ENCODE measurements at regions not wholly inside any gene's neighbourhood (a gene's known extent, or its start where the extent isn't known, plus 50 kb on each side); places are given as distances from the start of the nearest gene placed in this dataset.

DNA sequence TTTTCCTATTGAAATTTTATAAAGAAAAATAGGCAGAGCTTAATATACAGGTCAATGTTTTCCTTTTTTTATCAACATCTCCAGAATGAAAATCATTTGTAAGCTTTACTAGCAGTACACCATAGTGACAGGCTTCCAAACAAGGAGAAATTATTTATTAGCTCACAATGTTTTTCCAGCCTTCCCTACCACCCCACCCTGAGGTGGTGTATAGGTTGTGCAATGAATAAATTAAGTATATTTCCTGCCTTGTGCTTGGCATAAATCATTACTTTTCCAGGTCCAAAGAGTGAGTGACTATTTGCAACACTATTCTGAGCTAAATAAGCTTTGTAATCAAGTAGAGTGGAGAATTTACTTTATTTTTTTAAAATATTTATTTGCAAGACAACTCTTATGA is 876.2 kb upstream of the POU3F3 start:
- no peak overlapping the region for H4K8ac ChIP-seq (replicated peaks; ENCODE audit: insufficient read length, low read depth, low read length)
- H4K20me1 ChIP-seq (ENCODE audit: control insufficient read depth, insufficient read depth, insufficient read length), result no peaks in the 10 kb centered on the region
- no peak overlapping the region for H3K4ac ChIP-seq (ENCODE audit: low read depth, low read length)
- H3K23ac ChIP-seq (ENCODE audit: insufficient read length, low read depth, low read length), result no peak overlapping the region
- Mint-ChIP-seq H3K4me1 (peaks cover 3 to 8% of the 10 kb centered on the region in 2 experiments; a peak in 3 of 4 replicates), H3K27me3 (ENCODE audit: low read depth) (no peaks in the 10 kb centered on the region), H3K27ac (no peak overlapping the region), H3K36me3 (ENCODE audit: insufficient read depth in 1 of 3, low read depth in 3 of 3) (no peaks in the 10 kb centered on the region), H3K9me3 (no peaks in the 10 kb centered on the region), H3K4me3 (no peak overlapping the region)
- no peaks in the 10 kb centered on the region for H3K9me3 ChIP-seq (ENCODE audit: control insufficient read depth, low read depth, low read length)
- H2AFZ ChIP-seq (ENCODE audit: low read length), result no peak overlapping the region
- H2BK15ac ChIP-seq (ENCODE audit: low read depth, low read length), result no peak overlapping the region
- H3K79me2 ChIP-seq (ENCODE audit: insufficient read depth, low read length), result no peaks in the 10 kb centered on the region
- DNase-seq, result no peak
- H4K5ac ChIP-seq (ENCODE audit: insufficient read length, low read depth, low read length), result no peak overlapping the region
- H3K4me2 ChIP-seq (ENCODE audit: insufficient read depth, insufficient read length, low read length), result no peak overlapping the region
- no peak overlapping the region for H3K27ac ChIP-seq (ENCODE audit: insufficient read length, low read depth, low read length)
- H3K14ac ChIP-seq (ENCODE audit: insufficient read depth, low read length), result no peak overlapping the region
- no peaks in the 10 kb centered on the region for H3K79me1 ChIP-seq (ENCODE audit: insufficient read depth, low read depth, low read length, poor library complexity, severe bottlenecking)
- no peak overlapping the region for H4K91ac ChIP-seq (ENCODE audit: insufficient read length, low read depth, low read length)
- no peak overlapping the region for H3K9ac ChIP-seq (ENCODE audit: extremely low read depth, insufficient read length, low read length)
- TF ChIP-seq, protein P1, sequence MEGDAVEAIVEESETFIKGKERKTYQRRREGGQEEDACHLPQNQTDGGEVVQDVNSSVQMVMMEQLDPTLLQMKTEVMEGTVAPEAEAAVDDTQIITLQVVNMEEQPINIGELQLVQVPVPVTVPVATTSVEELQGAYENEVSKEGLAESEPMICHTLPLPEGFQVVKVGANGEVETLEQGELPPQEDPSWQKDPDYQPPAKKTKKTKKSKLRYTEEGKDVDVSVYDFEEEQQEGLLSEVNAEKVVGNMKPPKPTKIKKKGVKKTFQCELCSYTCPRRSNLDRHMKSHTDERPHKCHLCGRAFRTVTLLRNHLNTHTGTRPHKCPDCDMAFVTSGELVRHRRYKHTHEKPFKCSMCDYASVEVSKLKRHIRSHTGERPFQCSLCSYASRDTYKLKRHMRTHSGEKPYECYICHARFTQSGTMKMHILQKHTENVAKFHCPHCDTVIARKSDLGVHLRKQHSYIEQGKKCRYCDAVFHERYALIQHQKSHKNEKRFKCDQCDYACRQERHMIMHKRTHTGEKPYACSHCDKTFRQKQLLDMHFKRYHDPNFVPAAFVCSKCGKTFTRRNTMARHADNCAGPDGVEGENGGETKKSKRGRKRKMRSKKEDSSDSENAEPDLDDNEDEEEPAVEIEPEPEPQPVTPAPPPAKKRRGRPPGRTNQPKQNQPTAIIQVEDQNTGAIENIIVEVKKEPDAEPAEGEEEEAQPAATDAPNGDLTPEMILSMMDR (conservative IDR thresholded peaks at IDR 0.05), result no peak
- H3K23me2 ChIP-seq (ENCODE audit: insufficient read length, low read depth, low read length, poor library complexity, severe bottlenecking), result no peaks in the 10 kb centered on the region
- no peak overlapping the region for H2BK12ac ChIP-seq (ENCODE audit: insufficient read length, low read depth, low read length)
- H2AK5ac ChIP-seq (ENCODE audit: insufficient read length, low read length), result no peak overlapping the region
- no peak overlapping the region for H2BK5ac ChIP-seq (ENCODE audit: insufficient read length, low read length)
- H3K18ac ChIP-seq (ENCODE audit: insufficient read length, low read depth, low read length), result no peak overlapping the region
- no peak overlapping the region for H2BK20ac ChIP-seq (ENCODE audit: low read depth, low read length, poor library complexity, severe bottlenecking)
- H2BK120ac ChIP-seq (ENCODE audit: low read depth, low read length, poor library complexity, severe bottlenecking), result no peak overlapping the region
- no peaks in the 10 kb centered on the region for H3K4me1 ChIP-seq (ENCODE audit: insufficient read depth, low read length)
- H3K27me3 ChIP-seq (ENCODE audit: insufficient read depth, low read length), result no peaks in the 10 kb centered on the region
- no peak overlapping the region for H3T11ph ChIP-seq (ENCODE audit: low read length)
- H3K56ac ChIP-seq (ENCODE audit: insufficient read length, low read depth, low read length), result no peak overlapping the region

Data from H9 (cell line).